K562 (cell line): ENCODE measurements at regions not wholly inside any gene's neighbourhood (a gene's known extent, or its start where the extent isn't known, plus 50 kb on each side); places are given as distances from the start of the nearest gene placed in this dataset.
A peak's percentile ranks its signal among the peaks of the same experiment; 100 is the strongest.

Experiments used
- AFF4 ChIP-seq: sonication (generic); formaldehyde crosslinking; IDR thresholded peaks from 2 replicates; pipeline ENCODE4 v1.8.0; 2023; ENCODE audit warnings: mild to moderate bottlenecking, missing genetic modification reagents
- CTCF ChIP-seq, 3 experiments: IDR thresholded peaks in 2 of 3; conservative IDR thresholded peaks in 1 of 3; 2 replicates each; pipeline ENCODE4 v1.5.1; 2011 to 2012; ENCODE audit warnings: low read length in 3 of 3, mild to moderate bottlenecking in 3 of 3, control low read depth in 2 of 3, improper control_type of control experiment in 1 of 3, inconsistent platforms in 1 of 3, low read depth in 1 of 3, mixed read lengths in 1 of 3, moderate library complexity in 1 of 3; ENCODE audit not compliant: insufficient read depth in 2 of 3
- FOXM1 ChIP-seq, 2 experiments: fragments of 450-650 bp in 1 of 2; sonication (generic) in 1 of 2; formaldehyde crosslinking in 1 of 2; IDR thresholded peaks; 2 replicates each; pipeline versions ENCODE4 v1.6.1 to v1.9.0; 2017 to 2022; ENCODE audit warnings: low read depth in 2 of 2, mild to moderate bottlenecking in 2 of 2, missing genetic modification reagents in 1 of 2, moderate library complexity in 1 of 2
- HDAC2 ChIP-seq: fragments of 450-650 bp; IDR thresholded peaks from 2 replicates; pipeline ENCODE4 v1.6.1; 2016; ENCODE audit warnings: mild to moderate bottlenecking
- MAFK ChIP-seq: IDR thresholded peaks from 2 replicates; pipeline ENCODE4 v1.6.1; 2011; ENCODE audit warnings: low read length, improper control_type of control experiment
- POLR2A ChIP-seq: fragments of 450-650 bp; conservative IDR thresholded peaks from 2 replicates; pipeline ENCODE4 v1.6.1; 2016
- ZBTB9 ChIP-seq: fragments of 450-650 bp; formaldehyde crosslinking; IDR thresholded peaks from 2 replicates; pipeline ENCODE4 v1.4.0; 2020; ENCODE audit warnings: mild to moderate bottlenecking, moderate library complexity
- ZNF384 ChIP-seq: IDR thresholded peaks from 2 replicates; pipeline ENCODE4 v1.6.1; 2012; ENCODE audit warnings: low read depth, low read length, improper control_type of control experiment
- ZNF518B ChIP-seq: fragments of 250-450 bp; sonication (Bioruptor Pico); IDR thresholded peaks from 2 replicates; pipeline ENCODE4 v1.5.0; 2021; ENCODE audit warnings: mild to moderate bottlenecking, moderate library complexity
- ZNF609 ChIP-seq: sonication (generic); formaldehyde crosslinking; IDR thresholded peaks from 2 replicates; pipeline ENCODE4 v1.8.1; 2023; ENCODE audit warnings: missing genetic modification reagents, mild to moderate bottlenecking, borderline replicate concordance

- TF ChIP-seq MAFK (0 out of 2 replicates have a peak, but pooled peaks have one; percentile 3), POLR2A (no peak), ZBTB9 (CRISPR knock-in tag) (no peak), ZNF609 (CRISPR knock-in tag) (no peak), FOXM1 (IDR thresholded peaks at IDR 0.05; ENCODE audit: low read depth) (no peak), FOXM1 (CRISPR knock-in tag; IDR thresholded peaks at IDR 0.05; ENCODE audit: low read depth) (no peak), CTCF (IDR thresholded peaks at IDR 0.05 in 2 of 3, conservative IDR thresholded peaks at IDR 0.05 in 1 of 3; ENCODE audit: insufficient read depth in 2 of 3, low read depth in 1 of 3, low read length in 3 of 3) (no peak), ZNF518B (no peak), HDAC2 (no peak), ZNF384 (no peak), AFF4 (no peak)
Observed at GRCh38 chr2:126306539-126306938, 349.4 kb upstream of the GYPC start.
